ENCODE measurements at regions not wholly inside any gene's neighbourhood (a gene's known extent, or its start where the extent isn't known, plus 50 kb on each side); places are given as distances from the start of the nearest gene placed in this dataset.

- H3K4me3 ChIP-seq, result no peak overlapping the region
- H3K27ac ChIP-seq, result no peak overlapping the region
- TF ChIP-seq, protein P1, sequence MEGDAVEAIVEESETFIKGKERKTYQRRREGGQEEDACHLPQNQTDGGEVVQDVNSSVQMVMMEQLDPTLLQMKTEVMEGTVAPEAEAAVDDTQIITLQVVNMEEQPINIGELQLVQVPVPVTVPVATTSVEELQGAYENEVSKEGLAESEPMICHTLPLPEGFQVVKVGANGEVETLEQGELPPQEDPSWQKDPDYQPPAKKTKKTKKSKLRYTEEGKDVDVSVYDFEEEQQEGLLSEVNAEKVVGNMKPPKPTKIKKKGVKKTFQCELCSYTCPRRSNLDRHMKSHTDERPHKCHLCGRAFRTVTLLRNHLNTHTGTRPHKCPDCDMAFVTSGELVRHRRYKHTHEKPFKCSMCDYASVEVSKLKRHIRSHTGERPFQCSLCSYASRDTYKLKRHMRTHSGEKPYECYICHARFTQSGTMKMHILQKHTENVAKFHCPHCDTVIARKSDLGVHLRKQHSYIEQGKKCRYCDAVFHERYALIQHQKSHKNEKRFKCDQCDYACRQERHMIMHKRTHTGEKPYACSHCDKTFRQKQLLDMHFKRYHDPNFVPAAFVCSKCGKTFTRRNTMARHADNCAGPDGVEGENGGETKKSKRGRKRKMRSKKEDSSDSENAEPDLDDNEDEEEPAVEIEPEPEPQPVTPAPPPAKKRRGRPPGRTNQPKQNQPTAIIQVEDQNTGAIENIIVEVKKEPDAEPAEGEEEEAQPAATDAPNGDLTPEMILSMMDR (IDR thresholded peaks at IDR 0.05), result no peak
- DNase-seq (ENCODE audit: low spot score), result no peak
Measured at GRCh38 chr5:102594192-102594591, 95.4 kb upstream of the SLCO6A1 start.

- Histone ChIP-seq H3K4me3 (no peak overlapping the region), H3K27ac (no peak overlapping the region)
- TF ChIP-seq, protein P1 (IDR thresholded peaks at IDR 0.05), result no peak
- no peak for DNase-seq (ENCODE audit: low spot score)
Measured at GRCh38 chr5:102595332-102595731, 96.5 kb upstream of the SLCO6A1 start.

- no peak overlapping the region for H3K4me3 ChIP-seq
- no peak for DNase-seq (ENCODE audit: low spot score)
- no peak overlapping the region for H3K27ac ChIP-seq
- TF ChIP-seq, protein P1 (IDR thresholded peaks at IDR 0.05), result no peak
Measured at GRCh38 chr5:102596113-102596512, 97.3 kb upstream of the SLCO6A1 start.

DNA sequence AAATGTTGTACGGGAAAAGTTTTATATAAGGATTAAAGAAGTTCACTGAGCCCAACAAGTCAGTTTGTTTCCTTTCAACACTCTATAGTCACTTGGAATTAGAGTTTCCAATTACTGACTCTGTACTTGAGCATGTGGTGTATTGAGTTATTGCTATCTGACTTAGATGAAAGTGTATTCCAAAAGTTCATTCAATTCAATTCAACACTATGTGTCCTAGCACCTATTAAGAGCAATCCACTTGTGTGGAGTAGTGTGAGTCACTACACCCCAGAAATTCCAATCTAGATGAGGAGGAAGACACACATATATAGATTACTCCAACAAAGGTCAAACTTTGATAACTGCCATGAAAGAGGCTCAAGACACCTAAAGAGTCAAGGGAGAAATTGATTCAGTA is 98.2 kb upstream of the SLCO6A1 start:
- H3K4me3 ChIP-seq, result no peak overlapping the region
- TF ChIP-seq, protein P1 (IDR thresholded peaks at IDR 0.05), result no peak
- DNase-seq (ENCODE audit: low spot score), result no peak
- H3K27ac ChIP-seq, result no peak overlapping the region

DNA sequence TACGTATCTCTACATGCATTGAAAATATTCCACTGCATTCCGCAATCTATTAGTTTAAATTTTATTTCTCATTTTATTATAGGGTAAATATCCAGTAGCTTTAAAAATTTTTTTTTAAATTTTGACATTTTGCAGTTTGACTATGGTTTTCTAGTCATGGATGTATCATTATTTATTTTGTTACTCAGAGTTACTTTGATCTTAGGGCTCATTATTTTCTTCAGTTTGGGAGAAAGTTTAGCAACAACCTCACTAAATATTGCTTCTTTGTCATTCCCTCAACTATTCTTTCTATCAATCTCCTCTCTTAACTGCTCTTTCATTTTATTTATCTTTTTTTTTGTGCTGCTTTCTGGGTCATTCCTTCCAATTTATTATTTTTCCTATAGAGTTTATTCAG is 100.5 kb upstream of the SLCO6A1 start:
- Histone ChIP-seq H3K4me3 (no peak overlapping the region), H3K27ac (no peak overlapping the region)
- TF ChIP-seq, protein P1 (IDR thresholded peaks at IDR 0.05), result no peak

DNA sequence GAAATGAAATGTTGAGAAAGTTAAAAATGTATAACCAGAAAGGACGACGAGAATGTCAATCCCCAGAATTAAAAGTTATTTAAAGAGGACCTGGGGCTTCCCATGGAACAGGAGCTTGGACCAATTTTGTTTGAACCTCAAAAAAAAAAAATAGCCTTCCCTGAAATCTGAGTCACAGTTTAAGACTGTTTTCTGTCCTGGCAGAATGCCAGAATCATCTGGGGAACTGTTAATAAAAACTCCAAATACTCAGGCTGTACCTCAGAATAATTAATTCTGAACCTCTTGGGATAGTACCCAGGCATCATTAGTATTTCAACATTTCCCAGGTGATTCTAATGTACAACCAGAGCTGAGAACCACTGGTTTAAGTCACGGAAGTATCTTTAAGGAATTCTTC is 102.2 kb upstream of the SLCO6A1 start:
- no peak for DNase-seq (ENCODE audit: low spot score)
- TF ChIP-seq, protein P1 (IDR thresholded peaks at IDR 0.05), result no peak
- Histone ChIP-seq H3K27ac (no peak overlapping the region), H3K4me3 (no peak overlapping the region)

More for the DNA sequence above, 100.5 kb upstream of the SLCO6A1 start:
- no peak for DNase-seq (ENCODE audit: low spot score)

GRCh38 chr5:102603670-102604069 is 104.9 kb upstream of the SLCO6A1 start:
- Histone ChIP-seq H3K4me3 (no peak overlapping the region), H3K27ac (no peak overlapping the region)
- DNase-seq (ENCODE audit: low spot score), result no peak
- TF ChIP-seq, protein P1 (IDR thresholded peaks at IDR 0.05), result no peak
